SU-DHL-6 (cell line): ENCODE measurements at regions not wholly inside any gene's neighbourhood (a gene's known extent, or its start where the extent isn't known, plus 50 kb on each side); places are given as distances from the start of the nearest gene placed in this dataset.

ENCODE experiments used
- H2AFZ ChIP-seq: fragments of 200-600 bp; sonication (generic); 2 replicates; pipeline ENCODE4 v1.6.1; 2014; ENCODE audit warnings: low read depth, mild to moderate bottlenecking, moderate library complexity, mixed read lengths, antibody characterized with exemption, low read length; ENCODE audit not compliant: severe bottlenecking
- H3F3A ChIP-seq: fragments of 200-600 bp; shearing (Covaris generic); 2 replicates; pipeline ENCODE4 v1.6.0; 2016; ENCODE audit warnings: antibody characterized with exemption, mild to moderate bottlenecking; ENCODE audit not compliant: insufficient read depth
- H3K27ac ChIP-seq: fragments of 200-600 bp; sonication (generic); 2 replicates; pipeline ENCODE4 v1.5.1; 2016; ENCODE audit warnings: low read depth, mild to moderate bottlenecking, low read length, moderate library complexity, mixed read lengths
- H3K27me3 ChIP-seq: fragments of 200-600 bp; sonication (generic), shearing (Covaris generic); 2 replicates; pipeline ENCODE4 v1.6.0; 2014; ENCODE audit warnings: mild to moderate bottlenecking, low read length
- H3K36me3 ChIP-seq: fragments of 200-600 bp; sonication (generic); 2 replicates; pipeline ENCODE4 v1.6.1; 2014; ENCODE audit warnings: mild to moderate bottlenecking, low read length, mixed read lengths
- H3K4me2 ChIP-seq: fragments of 300-600, 200-600 bp; shearing (Covaris generic), sonication (generic); 2 replicates; pipeline ENCODE4 v1.6.0; 2014; ENCODE audit warnings: low read length, low read depth, mild to moderate bottlenecking; ENCODE audit not compliant: poor library complexity, severe bottlenecking
- H3K4me3 ChIP-seq: fragments of 200-600 bp; sonication (generic); 2 replicates; pipeline ENCODE4 v1.5.1; 2014; ENCODE audit warnings: antibody characterized with exemption, low read length, mild to moderate bottlenecking, mixed read lengths; ENCODE audit not compliant: insufficient read depth, poor library complexity, severe bottlenecking
- H3K79me2 ChIP-seq: fragments of 200-600 bp; sonication (generic); 2 replicates; pipeline ENCODE4 v1.6.1; 2014; ENCODE audit warnings: mild to moderate bottlenecking, low read length, moderate library complexity; ENCODE audit not compliant: insufficient read depth
- H3K9ac ChIP-seq: fragments of 200-600 bp; sonication (generic); 2 replicates; pipeline ENCODE4 v1.7.0; 2014; ENCODE audit warnings: mild to moderate bottlenecking, low read length
- H3K9me2 ChIP-seq: fragments of 200-600 bp; sonication (generic); replicated peaks from 2 replicates; pipeline ENCODE4 v1.6.1; 2014; ENCODE audit warnings: low read length; ENCODE audit not compliant: insufficient read depth
- H3K9me3 ChIP-seq: fragments of 200-600 bp; sonication (generic); 2 replicates; pipeline ENCODE4 v1.6.1; 2014; ENCODE audit warnings: low read length, mixed read lengths; ENCODE audit not compliant: insufficient read depth
- H4K20me1 ChIP-seq: fragments of 200-600 bp; sonication (generic); 2 replicates; pipeline ENCODE4 v1.6.1; 2014; ENCODE audit warnings: low read depth, mild to moderate bottlenecking, antibody characterized with exemption, low read length, moderate library complexity, mixed read lengths
- CTCF ChIP-seq: fragments of 200-600 bp; sonication (generic); IDR thresholded peaks from one replicate; pipeline ENCODE4 v1.5.1; 2017; ENCODE audit warnings: antibody characterized with exemption, mild to moderate bottlenecking, low read length, moderate library complexity; ENCODE audit not compliant: insufficient read depth, poor library complexity, severe bottlenecking
- EZH2phosphoT487 ChIP-seq: fragments of 200-600 bp; sonication (generic), shearing (Covaris generic); conservative IDR thresholded peaks from 2 replicates; pipeline ENCODE4 v1.6.1; 2018; ENCODE audit warnings: mild to moderate bottlenecking, antibody characterized with exemption, low read length, moderate library complexity, mixed read lengths

- H4K20me1 ChIP-seq = no peaks in the 10 kb centered on the region
- no peaks in the 10 kb centered on the region for H3K9me2 ChIP-seq
- no peak overlapping the region for H3K4me2 ChIP-seq
- no peaks in the 10 kb centered on the region for H3K27me3 ChIP-seq
- H3F3A ChIP-seq = no peaks in the 10 kb centered on the region
- no peaks in the 10 kb centered on the region for H3K79me2 ChIP-seq
- no peak overlapping the region for H3K27ac ChIP-seq
- H3K4me3 ChIP-seq = no peak overlapping the region
- no peaks in the 10 kb centered on the region for H3K36me3 ChIP-seq
- H3K9me3 ChIP-seq = peaks cover 5% of the 10 kb centered on the region; the same call in 1 of the 2 replicates
- H2AFZ ChIP-seq = no peak overlapping the region
- no peak for TF ChIP-seq EZH2phosphoT487
- TF ChIP-seq CTCF = no peak
- H3K9ac ChIP-seq = no peak overlapping the region
Observed at GRCh38 chr10:3409928-3410327, 237.3 kb upstream of the PITRM1 start.

GRCh38 chr10:3408603-3409365, 236.2 kb upstream of the PITRM1 start:
- Histone ChIP-seq H3K4me3 (no peak overlapping the region), H3K79me2 (no peaks in the 10 kb centered on the region), H3F3A (no peaks in the 10 kb centered on the region), H3K27ac (no peak overlapping the region), H4K20me1 (no peaks in the 10 kb centered on the region), H3K9me3 (peaks cover 5% of the 10 kb centered on the region; the same call in 1 of the 2 replicates), H3K9ac (no peak overlapping the region), H3K9me2 (no peaks in the 10 kb centered on the region), H3K27me3 (no peaks in the 10 kb centered on the region), H3K4me2 (no peak overlapping the region), H3K36me3 (no peaks in the 10 kb centered on the region), H2AFZ (no peak overlapping the region)
- TF ChIP-seq CTCF = no peak
- TF ChIP-seq EZH2phosphoT487 = no peak

GRCh38 chr10:3407208-3407607, 234.6 kb upstream of the PITRM1 start:
- Histone ChIP-seq H3K36me3 (no peaks in the 10 kb centered on the region), H3F3A (no peaks in the 10 kb centered on the region), H3K4me3 (no peak overlapping the region), H3K9ac (no peak overlapping the region), H3K4me2 (no peak overlapping the region), H2AFZ (no peak overlapping the region), H3K9me2 (no peaks in the 10 kb centered on the region), H4K20me1 (no peaks in the 10 kb centered on the region), H3K9me3 (peaks cover 5% of the 10 kb centered on the region; the same call in 1 of the 2 replicates), H3K79me2 (no peaks in the 10 kb centered on the region), H3K27me3 (no peaks in the 10 kb centered on the region), H3K27ac (no peak overlapping the region)
- TF ChIP-seq CTCF (no peak), EZH2phosphoT487 (no peak)
